ENCODE measurements at regions not wholly inside any gene's neighbourhood (a gene's known extent, or its start where the extent isn't known, plus 50 kb on each side); places are given as distances from the start of the nearest gene placed in this dataset.
"Not testable (repeated sequence)": the region's sequence is repeated elsewhere in the genome, so short reads cannot be mapped to it uniquely, and the experiment has no call there.

DNA sequence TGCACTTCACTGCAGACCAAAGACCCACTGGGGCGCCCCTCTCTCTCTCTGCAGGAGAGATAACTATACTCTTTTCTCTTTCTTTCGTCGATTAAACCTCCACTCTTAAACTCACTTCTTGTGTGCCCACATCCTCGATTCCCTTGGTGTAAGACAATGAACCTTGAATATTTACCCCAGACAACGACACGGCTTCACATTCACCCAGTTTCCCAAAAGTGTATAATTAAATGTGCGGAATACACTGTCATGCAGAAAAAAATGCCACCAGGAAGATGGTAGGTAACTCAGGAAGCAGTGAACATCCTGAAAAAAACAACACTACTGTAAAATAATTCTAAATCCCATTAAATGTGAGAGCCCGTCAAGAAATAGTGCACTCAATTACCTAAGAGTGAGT lies 882.2 kb downstream of the TYW1 start:
- no peaks in the 10 kb centered on the region for H3K36me3 ChIP-seq (ENCODE audit: control insufficient read depth, insufficient read depth, low read length)
- H3K27me3 ChIP-seq (ENCODE audit: control insufficient read depth, insufficient read depth, low read length) = no peaks in the 10 kb centered on the region
- H3K4me1 ChIP-seq (ENCODE audit: control insufficient read depth, insufficient read depth, low read length) = no peaks in the 10 kb centered on the region
- no peaks in the 10 kb centered on the region for H3K9me3 ChIP-seq (ENCODE audit: control insufficient read depth, low read length)
- no peak overlapping the region for H3K9ac ChIP-seq (ENCODE audit: low read length)
- no peak overlapping the region for H3K4me3 ChIP-seq (ENCODE audit: low read length)

DNA sequence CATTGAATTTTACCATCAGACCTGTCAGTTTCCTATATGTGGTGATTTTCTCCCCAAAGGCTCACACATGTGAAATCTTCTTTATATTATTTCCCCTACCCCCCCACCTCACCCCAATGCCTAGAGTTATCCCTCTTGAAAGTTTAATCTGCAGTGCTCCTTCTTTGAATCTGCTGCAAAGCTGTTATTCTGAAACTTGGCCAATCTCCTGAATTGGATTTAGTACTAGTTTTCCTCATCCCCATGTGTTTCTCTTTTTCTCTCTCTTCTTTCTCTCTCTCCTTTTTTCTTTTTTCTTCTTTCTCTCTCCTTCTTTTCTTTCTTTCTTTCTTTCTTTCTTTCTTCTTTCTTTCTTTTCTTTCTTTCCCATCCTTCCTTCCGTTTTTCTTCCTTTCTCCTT lies 886.2 kb downstream of the TYW1 start:
- no peaks in the 10 kb centered on the region for H3K27me3 ChIP-seq (ENCODE audit: control insufficient read depth, insufficient read depth, low read length)
- no peaks in the 10 kb centered on the region for H3K9me3 ChIP-seq (ENCODE audit: control insufficient read depth, low read length)
- H3K4me3 ChIP-seq (ENCODE audit: low read length) = no peak overlapping the region
- no peaks in the 10 kb centered on the region for H3K36me3 ChIP-seq (ENCODE audit: control insufficient read depth, insufficient read depth, low read length)
- no peaks in the 10 kb centered on the region for H3K4me1 ChIP-seq (ENCODE audit: control insufficient read depth, insufficient read depth, low read length)
- H3K9ac ChIP-seq (ENCODE audit: low read length) = no peak overlapping the region

DNA sequence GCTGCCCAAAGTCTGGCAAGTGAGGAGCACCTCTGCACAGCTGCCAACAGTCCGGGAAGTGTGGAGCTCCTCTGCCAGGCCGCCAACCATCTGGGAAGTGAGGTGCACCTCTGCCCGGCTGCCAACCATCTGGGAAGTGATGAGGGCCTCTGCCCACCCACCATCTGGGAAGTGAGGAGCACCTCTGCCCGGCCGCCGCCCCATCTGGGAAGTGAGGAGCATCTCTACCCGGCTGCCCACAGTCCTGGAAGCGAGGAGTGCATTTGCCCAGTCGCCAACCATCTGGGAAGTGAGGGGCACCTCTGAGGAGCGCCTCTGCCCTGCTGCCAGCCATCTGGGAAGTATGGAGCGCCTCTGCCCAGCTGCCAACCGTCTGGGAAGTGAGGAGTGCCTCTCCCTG lies 893.7 kb downstream of the TYW1 start:
- no peak overlapping the region for H3K4me3 ChIP-seq (ENCODE audit: low read length)
- H3K9me3 ChIP-seq (ENCODE audit: control insufficient read depth, low read length) = no peaks in the 10 kb centered on the region
- H3K9ac ChIP-seq (ENCODE audit: low read length) = no peak overlapping the region
- H3K4me1 ChIP-seq (ENCODE audit: control insufficient read depth, insufficient read depth, low read length) = no peaks in the 10 kb centered on the region
- H3K36me3 ChIP-seq (ENCODE audit: control insufficient read depth, insufficient read depth, low read length) = no peaks in the 10 kb centered on the region
- no peaks in the 10 kb centered on the region for H3K27me3 ChIP-seq (ENCODE audit: control insufficient read depth, insufficient read depth, low read length)

DNA sequence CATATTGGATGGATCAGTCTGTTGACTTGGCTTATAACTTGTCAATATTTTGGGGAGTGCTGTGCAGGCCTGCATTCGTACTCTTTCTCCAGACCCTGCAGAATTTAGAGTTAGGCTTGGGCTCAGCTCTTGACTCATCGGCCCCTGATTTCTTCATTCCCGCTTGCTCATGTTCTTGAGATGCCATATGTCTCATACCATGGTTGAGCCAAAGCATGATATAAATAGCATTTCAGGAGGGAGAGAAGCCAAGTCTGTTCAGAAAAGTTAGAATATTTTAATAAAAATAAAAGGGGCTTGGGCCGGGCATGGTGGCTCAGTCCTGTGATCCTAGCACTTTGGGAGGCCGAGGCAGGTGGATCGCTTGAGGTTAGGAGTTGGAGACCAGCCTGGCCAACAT lies 898.1 kb downstream of the TYW1 start:
- no peaks in the 10 kb centered on the region for H3K27me3 ChIP-seq (ENCODE audit: control insufficient read depth, insufficient read depth, low read length)
- no peak overlapping the region for H3K9ac ChIP-seq (ENCODE audit: low read length)
- H3K9me3 ChIP-seq (ENCODE audit: control insufficient read depth, low read length) = peaks cover 6% of the 10 kb centered on the region
- no peak overlapping the region for H3K4me3 ChIP-seq (ENCODE audit: low read length)
- no peaks in the 10 kb centered on the region for H3K36me3 ChIP-seq (ENCODE audit: control insufficient read depth, insufficient read depth, low read length)
- no peaks in the 10 kb centered on the region for H3K4me1 ChIP-seq (ENCODE audit: control insufficient read depth, insufficient read depth, low read length)

DNA sequence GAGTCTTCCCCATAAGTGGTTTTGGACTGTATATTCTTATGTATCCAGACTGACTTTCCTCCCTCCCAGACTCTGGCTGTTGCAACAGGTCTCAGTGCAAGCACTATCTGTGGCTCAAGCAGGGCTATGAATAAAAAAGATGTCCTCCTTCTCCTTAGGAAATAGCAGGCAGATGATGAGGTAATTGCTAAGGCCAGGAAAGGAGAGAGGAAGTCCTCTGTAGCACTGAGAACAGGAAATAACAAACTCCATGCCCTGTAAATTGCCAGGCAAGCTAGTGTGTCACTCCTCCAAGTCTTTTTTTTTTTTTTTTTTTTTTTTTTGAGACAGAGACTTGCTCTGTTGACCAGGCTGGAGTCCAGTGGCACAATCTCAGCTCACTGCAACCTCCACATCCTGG lies 900.1 kb downstream of the TYW1 start:
- Histone ChIP-seq H3K27me3 (ENCODE audit: control insufficient read depth, insufficient read depth, low read length) (no peaks in the 10 kb centered on the region), H3K9me3 (ENCODE audit: control insufficient read depth, low read length) (peaks cover 6% of the 10 kb centered on the region), H3K4me1 (ENCODE audit: control insufficient read depth, insufficient read depth, low read length) (no peaks in the 10 kb centered on the region), H3K9ac (ENCODE audit: low read length) (no peak overlapping the region), H3K4me3 (ENCODE audit: low read length) (no peak overlapping the region), H3K36me3 (ENCODE audit: control insufficient read depth, insufficient read depth, low read length) (no peaks in the 10 kb centered on the region)

DNA sequence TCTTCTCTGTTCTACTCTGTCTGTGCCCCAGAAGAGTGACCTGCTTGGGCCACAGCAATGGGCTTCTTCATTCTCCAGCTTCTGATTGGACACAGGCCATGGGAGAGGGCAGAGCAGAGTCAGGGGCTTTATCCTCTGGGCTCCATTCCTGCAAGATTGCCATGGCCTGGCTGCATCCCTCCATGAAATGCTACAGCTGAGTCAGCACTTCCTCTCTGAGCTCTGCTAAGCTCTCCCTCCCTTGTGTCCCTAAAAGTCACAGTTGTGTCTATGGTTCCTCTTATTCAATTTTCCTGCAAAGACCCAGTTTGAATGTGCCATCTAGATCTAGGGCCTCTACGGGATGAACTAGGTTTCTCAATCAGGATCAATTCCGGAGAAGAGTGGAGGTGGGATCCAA lies 903.8 kb downstream of the TYW1 start:
- no peak overlapping the region for H3K4me3 ChIP-seq (ENCODE audit: low read length)
- no peaks in the 10 kb centered on the region for H3K4me1 ChIP-seq (ENCODE audit: control insufficient read depth, insufficient read depth, low read length)
- no peaks in the 10 kb centered on the region for H3K36me3 ChIP-seq (ENCODE audit: control insufficient read depth, insufficient read depth, low read length)
- H3K27me3 ChIP-seq (ENCODE audit: control insufficient read depth, insufficient read depth, low read length) = no peaks in the 10 kb centered on the region
- H3K9me3 ChIP-seq (ENCODE audit: control insufficient read depth, low read length) = peaks cover 6% of the 10 kb centered on the region
- no peak overlapping the region for H3K9ac ChIP-seq (ENCODE audit: low read length)

DNA sequence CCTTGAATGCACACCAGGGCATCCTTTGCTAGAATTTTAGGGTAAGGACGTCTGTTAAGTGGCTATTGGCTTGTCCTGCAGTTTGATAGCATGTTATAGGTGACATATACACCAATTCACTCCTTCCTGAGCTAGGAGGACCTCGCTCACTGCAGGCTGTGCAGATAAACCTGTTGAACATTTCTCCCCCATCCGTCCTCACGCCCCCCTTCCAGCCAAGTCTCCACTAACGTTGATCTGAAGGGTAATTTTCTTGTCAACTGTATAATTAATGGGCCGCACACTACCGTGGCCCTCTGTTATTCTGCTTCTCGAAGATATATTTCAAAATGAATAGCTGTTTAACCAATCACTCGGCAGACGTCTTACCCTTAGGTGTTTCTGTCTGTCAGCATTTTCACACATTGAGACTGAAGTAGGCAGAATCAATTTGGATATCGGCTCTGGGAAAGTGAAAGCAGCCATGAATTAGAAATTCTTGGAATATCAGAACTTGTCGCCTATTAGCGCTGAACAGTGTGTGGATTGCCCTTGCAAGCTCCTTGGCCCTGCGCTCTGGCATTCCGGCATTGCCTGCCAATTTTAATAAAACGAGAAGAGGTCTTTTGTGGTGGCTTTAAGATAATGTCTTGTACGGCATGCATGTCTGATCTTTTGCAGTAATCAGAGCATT lies 905.3 kb downstream of the TYW1 start:
- no peaks in the 10 kb centered on the region for H3K4me1 ChIP-seq (ENCODE audit: control insufficient read depth, insufficient read depth, low read length)
- H3K9me3 ChIP-seq (ENCODE audit: control insufficient read depth, low read length) = peaks cover 6% of the 10 kb centered on the region
- no peaks in the 10 kb centered on the region for H3K36me3 ChIP-seq (ENCODE audit: control insufficient read depth, insufficient read depth, low read length)
- H3K4me3 ChIP-seq (ENCODE audit: low read length) = no peak overlapping the region
- H3K27me3 ChIP-seq (ENCODE audit: control insufficient read depth, insufficient read depth, low read length) = no peaks in the 10 kb centered on the region
- no peak overlapping the region for H3K9ac ChIP-seq (ENCODE audit: low read length)

DNA sequence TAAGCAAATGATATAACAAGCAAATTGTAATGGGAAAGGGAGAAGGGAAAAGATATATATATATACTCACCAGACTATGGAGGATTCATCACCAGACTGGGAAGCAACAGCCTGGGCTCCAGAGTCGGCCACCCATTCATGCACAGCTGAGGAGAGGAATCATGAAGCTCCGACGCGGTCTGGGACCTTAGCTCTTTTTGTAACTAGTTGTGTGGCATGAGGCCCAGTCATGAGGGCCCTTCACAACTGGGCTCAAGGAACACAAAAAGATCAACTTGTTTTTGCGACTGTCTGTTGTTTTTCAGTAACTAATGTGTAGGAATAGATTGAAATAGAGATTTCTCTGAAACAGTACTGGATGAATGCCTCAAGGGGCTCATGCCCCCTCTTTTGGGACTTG lies 911.2 kb downstream of the TYW1 start:
- Histone ChIP-seq H3K9ac (ENCODE audit: low read length) (no peak overlapping the region), H3K9me3 (ENCODE audit: control insufficient read depth, low read length) (no peaks in the 10 kb centered on the region), H3K27me3 (ENCODE audit: control insufficient read depth, insufficient read depth, low read length) (no peaks in the 10 kb centered on the region), H3K4me3 (ENCODE audit: low read length) (no peak overlapping the region), H3K36me3 (ENCODE audit: control insufficient read depth, insufficient read depth, low read length) (no peaks in the 10 kb centered on the region), H3K4me1 (ENCODE audit: control insufficient read depth, insufficient read depth, low read length) (no peaks in the 10 kb centered on the region)

DNA sequence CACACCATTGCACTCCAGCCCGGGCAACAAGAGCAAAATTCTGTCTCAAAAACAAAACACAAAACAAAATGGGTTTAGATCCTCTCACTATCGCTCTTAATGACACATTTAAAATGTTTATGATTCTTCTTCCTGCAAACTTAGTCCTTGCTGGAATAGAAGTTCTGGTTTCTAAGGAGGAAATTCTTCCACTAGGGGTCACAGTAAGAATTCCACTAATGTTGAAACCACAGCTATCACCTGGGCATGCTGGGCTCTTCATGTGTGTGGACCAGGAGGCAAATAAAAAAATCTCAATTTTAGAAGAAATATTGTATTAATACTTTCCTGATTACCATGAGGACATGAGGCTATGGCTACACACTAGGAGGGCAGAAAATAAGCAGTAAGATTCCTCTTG lies 915.8 kb downstream of the TYW1 start:
- Histone ChIP-seq H3K9ac (ENCODE audit: low read length) (no peak overlapping the region), H3K9me3 (ENCODE audit: control insufficient read depth, low read length) (no peaks in the 10 kb centered on the region), H3K27me3 (ENCODE audit: control insufficient read depth, insufficient read depth, low read length) (no peaks in the 10 kb centered on the region), H3K4me1 (ENCODE audit: control insufficient read depth, insufficient read depth, low read length) (no peaks in the 10 kb centered on the region), H3K36me3 (ENCODE audit: control insufficient read depth, insufficient read depth, low read length) (no peaks in the 10 kb centered on the region), H3K4me3 (ENCODE audit: low read length) (no peak overlapping the region)

DNA sequence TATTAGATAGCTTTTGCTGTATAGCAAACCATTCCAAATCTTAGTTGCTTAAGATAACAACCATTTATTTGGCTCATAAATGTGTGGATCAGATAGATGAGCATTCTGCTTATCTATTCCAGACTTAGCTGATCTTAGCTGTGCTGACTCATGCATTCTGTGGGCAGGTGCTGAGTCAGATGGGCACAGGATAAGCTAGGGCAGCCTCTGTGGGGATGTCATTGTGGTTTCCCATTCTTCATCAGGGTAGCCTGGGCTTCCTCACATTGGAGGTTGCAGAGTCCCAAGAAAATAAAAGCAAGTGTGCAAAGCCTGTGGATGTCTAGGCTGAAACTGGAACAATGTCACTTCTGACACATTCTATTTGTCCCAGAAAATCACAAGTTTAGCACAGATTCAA lies 917.0 kb downstream of the TYW1 start:
- Histone ChIP-seq H3K9ac (ENCODE audit: low read length) (no peak overlapping the region), H3K9me3 (ENCODE audit: control insufficient read depth, low read length) (no peaks in the 10 kb centered on the region), H3K36me3 (ENCODE audit: control insufficient read depth, insufficient read depth, low read length) (no peaks in the 10 kb centered on the region), H3K27me3 (ENCODE audit: control insufficient read depth, insufficient read depth, low read length) (no peaks in the 10 kb centered on the region), H3K4me3 (ENCODE audit: low read length) (no peak overlapping the region), H3K4me1 (ENCODE audit: control insufficient read depth, insufficient read depth, low read length) (no peaks in the 10 kb centered on the region)

DNA sequence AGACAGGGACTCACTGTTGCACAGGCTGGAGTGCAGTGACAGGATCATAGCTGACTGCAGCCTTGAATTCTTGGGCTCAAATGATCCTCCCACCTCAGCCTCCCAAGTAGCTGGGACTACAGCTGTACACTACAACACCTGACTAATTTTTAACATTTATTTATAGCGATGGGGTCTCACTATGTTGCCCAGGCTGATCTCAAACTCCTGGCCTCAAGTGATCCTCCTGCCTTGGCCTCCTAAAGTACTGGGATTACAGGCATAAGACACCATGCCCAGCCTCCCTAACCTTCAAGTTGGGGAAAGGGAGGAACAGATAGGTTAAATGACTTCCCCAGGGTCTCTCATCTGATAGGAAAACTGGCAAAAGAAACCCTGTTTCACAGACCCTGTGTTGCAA lies 919.5 kb downstream of the TYW1 start:
- not testable (repeated sequence) for H3K4me1 ChIP-seq (ENCODE audit: control insufficient read depth, insufficient read depth, low read length); H3K9me3 ChIP-seq (ENCODE audit: control insufficient read depth, low read length); H3K27me3 ChIP-seq (ENCODE audit: control insufficient read depth, insufficient read depth, low read length); H3K36me3 ChIP-seq (ENCODE audit: control insufficient read depth, insufficient read depth, low read length); H3K4me3 ChIP-seq (ENCODE audit: low read length); H3K9ac ChIP-seq (ENCODE audit: low read length)

DNA sequence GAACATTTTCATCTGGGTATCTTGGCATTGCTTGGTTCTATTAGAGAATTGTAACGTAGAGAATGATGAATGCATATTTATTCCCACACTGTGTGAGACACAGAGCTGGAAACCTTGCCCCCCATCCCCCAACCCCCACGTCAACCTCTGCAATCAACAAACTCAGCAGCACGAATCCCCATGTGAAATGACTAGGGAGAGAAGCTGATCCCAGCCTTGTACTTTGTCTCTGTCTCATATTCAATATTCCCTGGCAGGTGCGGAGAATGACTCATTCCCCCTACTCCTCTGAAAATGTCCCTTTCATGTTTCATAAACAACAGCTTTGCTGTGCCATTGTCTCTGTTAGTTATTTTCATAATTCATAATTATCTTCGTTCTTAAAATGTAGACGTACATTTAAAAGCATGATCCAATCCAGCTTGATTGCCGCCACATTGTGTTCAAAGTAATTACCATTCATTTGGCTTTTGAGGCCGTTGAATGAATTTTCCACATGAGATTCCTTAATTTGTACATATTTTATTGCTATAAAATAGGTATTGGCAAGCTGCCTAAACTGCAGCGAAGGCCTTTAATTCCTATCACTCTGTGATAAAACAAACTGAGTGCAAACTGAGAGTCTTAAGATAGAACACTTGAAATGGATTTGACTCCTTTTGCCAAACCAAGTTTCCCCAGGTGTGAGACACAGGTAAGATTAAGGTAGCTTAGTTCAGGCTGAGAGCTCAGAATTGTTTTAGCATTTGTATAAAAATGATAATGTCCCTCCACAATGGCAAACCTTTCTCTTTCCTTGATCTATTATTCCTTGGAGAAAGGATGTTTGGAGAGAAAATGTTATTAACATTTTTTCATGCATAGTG lies 920.2 kb downstream of the TYW1 start:
- Histone ChIP-seq H3K4me3 (ENCODE audit: low read length) (no peak overlapping the region), H3K27me3 (ENCODE audit: control insufficient read depth, insufficient read depth, low read length) (no peaks in the 10 kb centered on the region), H3K9ac (ENCODE audit: low read length) (no peak overlapping the region), H3K9me3 (ENCODE audit: control insufficient read depth, low read length) (no peaks in the 10 kb centered on the region), H3K4me1 (ENCODE audit: control insufficient read depth, insufficient read depth, low read length) (no peaks in the 10 kb centered on the region), H3K36me3 (ENCODE audit: control insufficient read depth, insufficient read depth, low read length) (no peaks in the 10 kb centered on the region)
